Osteocyte (in vitro differentiated cells): ENCODE measurements at regions not wholly inside any gene's neighbourhood (a gene's known extent, or its start where the extent isn't known, plus 50 kb on each side); places are given as distances from the start of the nearest gene placed in this dataset.

Experiments used
- DNase-seq: peaks from one replicate; pipeline ENCODE4 v3.0.0; 2021; ENCODE audit warnings: mixed read lengths; ENCODE audit not compliant: unreplicated experiment; ENCODE audit errors: extremely low spot score
- H3K27ac Mint-ChIP-seq: one replicate; pipeline ENCODE4 v1.8.0; 2021; ENCODE audit warnings: mild to moderate bottlenecking, mixed read lengths; ENCODE audit not compliant: unreplicated experiment
- H3K27me3 Mint-ChIP-seq: one replicate; pipeline ENCODE4 v1.8.0; 2021; ENCODE audit warnings: mixed read lengths; ENCODE audit not compliant: unreplicated experiment
- H3K36me3 Mint-ChIP-seq: one replicate; pipeline ENCODE4 v1.8.0; 2021; ENCODE audit warnings: mixed read lengths; ENCODE audit not compliant: unreplicated experiment
- H3K4me1 Mint-ChIP-seq: one replicate; pipeline ENCODE4 v1.8.0; 2021; ENCODE audit warnings: mixed read lengths; ENCODE audit not compliant: unreplicated experiment
- H3K4me3 Mint-ChIP-seq: one replicate; pipeline ENCODE4 v1.8.0; 2021; ENCODE audit warnings: mild to moderate bottlenecking, moderate library complexity, mixed read lengths; ENCODE audit not compliant: unreplicated experiment
- H3K9me3 Mint-ChIP-seq: one replicate; pipeline ENCODE4 v1.8.0; 2021; ENCODE audit warnings: mixed read lengths; ENCODE audit not compliant: unreplicated experiment
- TF ChIP-seq, protein P1 (sequence below): fragments of 200-600 bp; sonication (generic); IDR thresholded peaks from 2 replicates; pipeline ENCODE4 v1.5.0; 2021; ENCODE audit warnings: antibody characterized with exemption, mild to moderate bottlenecking, moderate library complexity

DNA sequence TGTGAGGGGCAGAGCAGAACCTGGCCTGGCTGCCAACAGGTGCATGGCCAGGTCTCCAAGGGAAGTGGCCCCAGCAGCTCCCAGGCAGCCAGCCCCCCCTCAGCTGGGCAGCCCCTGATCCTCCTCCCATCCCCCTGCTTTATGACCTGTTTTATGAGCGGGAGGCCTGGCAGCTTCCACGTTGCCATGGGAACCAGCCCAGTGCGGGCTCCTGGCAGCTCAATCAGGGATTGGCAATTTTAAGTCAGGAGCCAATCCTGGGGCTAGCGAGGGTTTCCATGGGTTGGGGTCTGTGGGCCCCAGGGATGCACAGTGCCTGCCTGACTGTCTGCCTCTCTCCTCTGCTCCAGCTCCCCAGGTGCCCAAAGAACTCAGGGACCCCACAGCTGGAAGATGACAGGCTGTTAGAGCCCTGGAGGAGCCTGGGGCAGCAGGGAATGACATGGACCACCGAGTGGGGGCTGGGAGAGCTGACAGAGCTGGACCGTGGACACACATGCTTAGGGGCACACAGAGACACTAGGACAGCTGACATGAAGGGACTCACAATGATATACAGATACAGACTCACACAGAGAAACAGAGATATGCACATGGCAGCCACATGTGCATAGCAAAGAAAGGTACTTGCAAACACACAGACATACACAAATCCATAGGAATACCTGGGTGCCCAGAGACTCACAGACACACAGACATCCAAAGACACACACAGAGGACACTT is 56.5 kb upstream of the SIRPA start:
- Mint-ChIP-seq H3K4me1 (peaks cover 4% of the 10 kb centered on the region), H3K36me3 (no peaks in the 10 kb centered on the region), H3K27me3 (peaks cover 28% of the 10 kb centered on the region), H3K4me3 (no peak overlapping the region), H3K27ac (no peak overlapping the region), H3K9me3 (no peaks in the 10 kb centered on the region)
- TF ChIP-seq, protein P1, sequence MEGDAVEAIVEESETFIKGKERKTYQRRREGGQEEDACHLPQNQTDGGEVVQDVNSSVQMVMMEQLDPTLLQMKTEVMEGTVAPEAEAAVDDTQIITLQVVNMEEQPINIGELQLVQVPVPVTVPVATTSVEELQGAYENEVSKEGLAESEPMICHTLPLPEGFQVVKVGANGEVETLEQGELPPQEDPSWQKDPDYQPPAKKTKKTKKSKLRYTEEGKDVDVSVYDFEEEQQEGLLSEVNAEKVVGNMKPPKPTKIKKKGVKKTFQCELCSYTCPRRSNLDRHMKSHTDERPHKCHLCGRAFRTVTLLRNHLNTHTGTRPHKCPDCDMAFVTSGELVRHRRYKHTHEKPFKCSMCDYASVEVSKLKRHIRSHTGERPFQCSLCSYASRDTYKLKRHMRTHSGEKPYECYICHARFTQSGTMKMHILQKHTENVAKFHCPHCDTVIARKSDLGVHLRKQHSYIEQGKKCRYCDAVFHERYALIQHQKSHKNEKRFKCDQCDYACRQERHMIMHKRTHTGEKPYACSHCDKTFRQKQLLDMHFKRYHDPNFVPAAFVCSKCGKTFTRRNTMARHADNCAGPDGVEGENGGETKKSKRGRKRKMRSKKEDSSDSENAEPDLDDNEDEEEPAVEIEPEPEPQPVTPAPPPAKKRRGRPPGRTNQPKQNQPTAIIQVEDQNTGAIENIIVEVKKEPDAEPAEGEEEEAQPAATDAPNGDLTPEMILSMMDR: no peak
- no peak for DNase-seq

DNA sequence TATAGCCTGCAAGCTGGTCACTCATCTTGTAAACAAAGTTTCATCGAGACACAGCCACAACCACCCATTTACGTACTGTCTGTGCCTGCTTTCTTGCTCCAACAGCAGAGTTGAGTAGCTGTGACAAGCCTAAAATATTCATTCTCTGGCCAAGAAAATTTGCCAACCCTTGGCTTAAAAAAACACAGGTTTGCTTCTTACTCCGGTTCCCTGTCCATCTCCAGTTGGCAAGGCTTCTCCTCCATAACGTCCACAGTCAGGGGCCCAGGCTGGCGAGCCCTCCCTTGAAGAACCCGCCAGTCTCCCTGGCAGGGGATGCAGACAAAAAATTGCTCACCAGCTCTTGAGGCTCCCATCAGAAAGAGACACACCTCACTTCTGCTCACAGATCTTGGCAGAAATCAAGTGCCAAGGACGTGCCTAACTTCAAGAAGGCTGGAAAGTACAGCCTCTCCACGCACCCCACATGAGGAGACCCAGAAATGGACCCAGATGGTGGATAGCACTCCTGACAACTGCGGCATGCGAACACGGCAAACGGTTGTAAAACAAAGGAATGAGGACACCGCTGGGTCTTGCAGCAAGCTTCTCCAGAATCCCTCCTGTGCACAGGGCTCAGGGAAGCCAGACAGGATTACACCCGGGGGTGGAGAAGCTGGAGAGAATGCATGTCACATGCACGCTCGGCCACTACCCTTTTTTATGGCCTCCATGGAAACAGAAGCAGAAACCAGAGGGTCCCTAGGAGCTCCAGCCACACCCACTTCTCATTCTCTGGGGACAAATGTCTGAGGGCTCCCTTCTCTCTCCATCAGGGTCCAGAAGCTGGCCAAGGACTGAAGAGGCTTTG is 59.8 kb upstream of the SIRPA start:
- Mint-ChIP-seq H3K36me3 (no peaks in the 10 kb centered on the region), H3K4me3 (no peak overlapping the region), H3K9me3 (no peaks in the 10 kb centered on the region), H3K27me3 (peaks cover 26% of the 10 kb centered on the region), H3K4me1 (peaks cover 5% of the 10 kb centered on the region), H3K27ac (no peak overlapping the region)
- TF ChIP-seq, protein P1: no peak
- DNase-seq: no peak

DNA sequence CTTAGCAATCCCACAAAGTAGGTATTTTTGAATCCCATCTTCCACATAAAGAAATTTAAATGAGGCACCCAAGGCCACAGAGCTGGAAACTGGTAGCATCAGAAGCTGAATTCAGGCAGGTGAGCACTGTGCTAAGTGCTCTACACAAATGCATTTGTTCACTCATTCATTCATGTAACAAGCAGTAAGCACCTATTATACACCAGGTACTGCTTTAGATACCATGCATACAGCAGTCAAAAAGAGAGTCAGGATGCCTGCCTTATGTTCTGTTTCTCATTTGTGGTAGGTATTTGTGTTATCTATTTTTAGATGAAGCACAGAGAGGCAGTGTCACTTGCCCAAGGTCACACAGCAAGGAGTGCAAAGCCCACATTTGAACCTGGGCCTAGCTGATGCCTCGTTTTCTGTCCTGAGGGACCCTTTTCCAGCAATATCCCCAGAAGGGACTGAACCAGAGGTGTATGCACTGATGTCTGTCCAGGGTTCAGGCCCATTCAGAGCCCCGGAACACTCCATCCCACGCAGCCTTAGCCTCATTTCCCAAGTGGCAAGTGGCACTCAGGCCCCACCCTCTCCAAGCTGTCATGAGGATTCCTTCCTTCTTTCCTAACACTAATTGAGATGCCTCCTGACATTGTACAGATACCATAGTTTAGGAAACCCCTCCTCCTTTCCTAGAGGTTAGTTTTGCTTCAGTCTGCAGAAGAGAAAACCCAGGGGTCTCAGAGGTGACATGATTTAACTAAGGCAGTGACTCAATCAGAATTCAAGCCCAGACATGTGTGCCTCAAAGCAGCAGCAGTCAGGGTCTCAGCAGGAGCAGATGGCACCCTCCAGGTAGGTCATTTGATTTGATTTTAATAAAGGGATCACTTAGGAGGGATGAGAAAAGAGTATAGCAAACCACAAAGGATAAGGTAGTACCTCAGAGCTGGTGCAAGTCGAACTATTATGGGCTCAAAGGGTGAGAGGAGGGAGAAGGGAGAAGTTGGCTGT is 61.2 kb upstream of the SIRPA start:
- Mint-ChIP-seq H3K36me3 (no peaks in the 10 kb centered on the region), H3K27ac (no peak overlapping the region), H3K4me3 (no peak overlapping the region), H3K9me3 (no peaks in the 10 kb centered on the region), H3K27me3 (peaks cover 24% of the 10 kb centered on the region), H3K4me1 (peaks cover 5% of the 10 kb centered on the region)
- TF ChIP-seq, protein P1: no peak
- no peak for DNase-seq

DNA sequence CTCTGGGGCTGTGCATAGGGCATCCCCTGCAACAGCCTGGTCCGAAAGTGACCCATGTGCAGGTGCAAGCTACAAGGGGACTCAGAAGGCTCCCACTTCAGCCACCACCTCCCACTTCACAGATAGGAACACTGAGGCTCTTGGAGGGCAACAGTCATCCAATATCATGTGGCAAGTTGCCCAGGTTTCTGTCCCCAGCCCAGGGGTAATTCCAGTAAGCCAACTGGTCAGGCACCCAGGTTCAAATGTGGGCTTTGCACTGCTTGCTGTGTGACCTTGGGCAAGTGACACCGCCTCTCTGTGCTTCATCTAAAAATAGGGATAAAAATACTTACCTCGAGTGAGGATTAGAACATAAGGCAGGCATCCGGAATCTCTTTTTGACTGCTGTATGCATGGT is 62.0 kb upstream of the SIRPA start:
- H3K4me3 Mint-ChIP-seq: no peak overlapping the region
- TF ChIP-seq, protein P1: no peak
- H3K9me3 Mint-ChIP-seq: no peaks in the 10 kb centered on the region
- no peak overlapping the region for H3K27ac Mint-ChIP-seq
- DNase-seq: no peak
- peaks cover 23% of the 10 kb centered on the region for H3K27me3 Mint-ChIP-seq
- no peaks in the 10 kb centered on the region for H3K36me3 Mint-ChIP-seq
- H3K4me1 Mint-ChIP-seq: peaks cover 5% of the 10 kb centered on the region
